ENCODE measurements at regions not wholly inside any gene's neighbourhood (a gene's known extent, or its start where the extent isn't known, plus 50 kb on each side); places are given as distances from the start of the nearest gene placed in this dataset.

DNA sequence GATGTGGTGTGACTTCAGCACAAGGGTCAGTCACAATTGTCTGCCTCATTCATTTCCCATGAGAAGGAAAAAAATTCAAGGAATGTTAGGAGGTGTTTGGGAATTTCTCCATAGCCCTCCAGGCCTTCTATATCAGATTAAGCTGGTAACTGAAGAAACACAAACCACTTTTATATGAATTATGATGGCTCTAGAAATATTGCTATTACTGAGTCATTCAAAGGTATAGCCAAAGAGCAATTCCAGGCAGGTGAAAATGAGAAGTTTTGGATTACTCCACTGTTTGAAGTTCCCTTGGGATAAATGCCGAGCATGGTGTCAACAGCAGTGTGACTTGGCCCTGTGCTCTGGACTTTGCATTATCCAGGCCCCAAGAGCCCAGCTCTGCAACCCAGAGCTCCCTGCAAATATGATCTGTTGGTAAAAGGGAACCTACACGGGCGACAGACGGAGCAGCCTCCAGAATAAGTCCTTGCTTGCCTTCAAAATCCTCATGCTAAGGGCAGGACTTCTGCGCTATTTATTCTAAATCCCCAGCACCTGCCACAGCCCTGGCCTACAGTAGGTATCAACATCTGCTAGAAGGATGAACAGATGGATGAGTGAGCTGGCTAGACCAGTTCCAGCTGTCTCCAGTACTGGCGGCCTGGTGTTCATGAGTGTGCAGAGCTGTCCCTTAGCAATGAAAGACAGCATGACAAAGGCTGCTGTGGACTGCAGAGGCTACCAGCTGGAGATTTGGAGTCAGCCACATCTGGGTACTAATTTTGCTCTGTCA is 67.5 kb upstream of the ZBED5 start:
- no peak for ATAC-seq
- DNase-seq = no peak

DNA sequence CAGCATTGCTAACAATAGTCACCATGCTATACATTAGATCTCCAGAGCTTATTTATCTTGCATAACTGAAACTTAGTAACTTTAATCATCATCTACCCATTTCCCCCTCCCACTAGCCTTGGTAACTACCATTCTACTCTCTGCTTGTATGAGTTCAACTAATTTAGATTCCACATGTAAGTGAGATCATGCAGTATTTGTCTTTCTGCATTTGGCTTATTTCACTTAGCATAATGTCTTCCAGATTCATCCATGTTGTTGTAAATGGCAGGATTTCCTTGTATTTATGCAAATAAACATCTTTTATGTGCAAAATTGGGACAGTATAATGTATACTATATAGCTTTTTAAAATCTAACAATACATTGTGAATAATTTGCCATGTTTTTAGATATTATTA is 66.0 kb upstream of the ZBED5 start:
- ATAC-seq (no peak), DNase-seq (no peak)

DNA sequence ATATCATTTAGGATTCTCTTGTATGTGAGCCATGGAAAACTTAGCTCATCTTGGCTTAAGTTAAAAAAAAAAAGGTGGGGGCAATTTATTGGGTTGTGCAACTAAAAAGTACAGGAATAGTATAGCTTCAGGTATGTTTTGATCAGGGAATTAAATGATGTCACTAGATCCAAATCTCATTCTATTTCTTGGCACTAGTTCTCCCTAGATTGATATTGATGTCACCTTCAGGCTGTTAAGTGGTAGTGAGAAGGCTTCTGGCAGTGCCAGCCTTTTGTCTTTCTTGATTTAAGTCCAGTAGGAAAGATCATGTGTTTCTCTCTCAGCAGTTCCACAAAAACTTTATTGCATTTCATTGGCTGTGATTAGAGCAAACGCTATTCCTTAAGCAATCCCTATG is 65.0 kb upstream of the ZBED5 start:
- ATAC-seq (no peak), DNase-seq (no peak)

DNA sequence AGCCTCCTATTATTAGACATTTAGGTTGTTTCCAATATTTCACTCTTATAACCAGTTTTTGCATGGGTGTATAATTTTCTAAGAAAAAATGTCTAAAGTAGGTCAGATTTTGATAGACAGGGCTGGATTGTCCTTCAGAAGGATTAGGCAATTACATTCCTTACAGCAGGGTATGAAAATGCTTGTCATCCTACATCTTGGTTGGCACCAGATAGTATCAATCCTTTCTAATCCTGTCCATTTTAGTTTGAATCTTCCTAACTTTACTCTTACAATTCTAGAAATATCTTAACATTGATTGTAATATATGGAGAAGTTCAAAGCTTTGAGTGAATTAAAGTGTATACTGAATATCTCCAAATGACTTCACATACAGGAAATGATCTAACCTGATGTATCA is 63.0 kb upstream of the ZBED5 start:
- ATAC-seq = no peak

DNA sequence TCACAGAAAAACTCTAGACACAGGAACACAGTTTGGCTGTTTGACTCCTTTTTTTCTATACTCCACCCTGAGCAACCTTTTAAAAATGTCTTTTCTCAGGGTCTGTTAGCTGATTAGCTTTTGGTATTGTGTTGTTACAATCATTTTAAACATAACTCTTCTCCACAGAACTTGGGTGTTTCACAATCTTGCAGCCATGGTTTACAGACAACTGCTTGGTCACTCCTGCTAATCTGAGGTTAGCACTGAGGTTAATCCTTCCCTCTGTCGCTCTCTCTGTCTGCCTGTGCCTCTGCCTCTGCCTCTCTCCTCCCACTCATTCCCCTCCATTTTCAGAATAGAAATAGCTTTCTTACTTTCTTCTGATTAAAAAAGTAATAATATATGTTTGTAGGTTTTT is 62.4 kb upstream of the ZBED5 start:
- DNase-seq (no peak), ATAC-seq (no peak)

More for the DNA sequence above, 63.0 kb upstream of the ZBED5 start:
- no peak for DNase-seq

DNA sequence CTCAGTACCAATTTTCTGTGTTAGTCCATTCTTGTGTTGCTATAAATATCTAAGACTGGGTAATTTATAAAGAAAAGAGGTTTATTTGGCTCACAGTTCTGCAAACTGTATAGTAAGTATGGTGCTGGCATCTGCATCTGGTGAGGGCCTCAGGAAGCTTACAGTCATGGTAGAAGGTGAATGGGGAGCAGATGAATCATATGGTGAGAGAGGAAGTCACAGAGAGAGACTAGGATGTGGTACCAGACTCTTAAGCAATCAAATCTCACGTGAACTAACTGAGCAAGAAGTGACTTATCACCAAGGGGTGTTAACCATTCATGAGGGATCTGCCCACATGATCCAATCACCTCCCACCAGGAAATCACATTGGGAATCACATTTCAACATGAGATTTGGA is 60.8 kb upstream of the ZBED5 start:
- ATAC-seq (no peak), DNase-seq (no peak)

DNA sequence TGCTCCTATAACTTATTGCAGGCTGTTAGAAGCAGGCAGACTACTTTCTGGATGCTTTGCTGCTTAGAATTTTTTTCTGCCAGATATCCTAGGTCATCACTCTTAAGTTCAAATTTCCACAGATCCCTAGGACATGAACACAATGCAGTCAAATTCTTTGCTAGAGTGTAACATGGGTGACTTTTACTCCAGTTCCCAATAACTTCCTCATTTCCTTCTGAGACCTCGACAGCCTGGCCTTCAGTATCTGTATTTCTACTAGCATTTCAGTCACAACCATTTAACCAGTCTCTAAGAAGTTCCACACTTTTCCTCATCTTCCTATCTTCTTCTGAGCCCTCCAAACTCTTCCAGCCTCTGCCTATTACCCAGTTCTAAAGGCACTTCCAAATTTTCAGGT is 60.4 kb upstream of the ZBED5 start:
- ATAC-seq (no peak), DNase-seq (no peak)

DNA sequence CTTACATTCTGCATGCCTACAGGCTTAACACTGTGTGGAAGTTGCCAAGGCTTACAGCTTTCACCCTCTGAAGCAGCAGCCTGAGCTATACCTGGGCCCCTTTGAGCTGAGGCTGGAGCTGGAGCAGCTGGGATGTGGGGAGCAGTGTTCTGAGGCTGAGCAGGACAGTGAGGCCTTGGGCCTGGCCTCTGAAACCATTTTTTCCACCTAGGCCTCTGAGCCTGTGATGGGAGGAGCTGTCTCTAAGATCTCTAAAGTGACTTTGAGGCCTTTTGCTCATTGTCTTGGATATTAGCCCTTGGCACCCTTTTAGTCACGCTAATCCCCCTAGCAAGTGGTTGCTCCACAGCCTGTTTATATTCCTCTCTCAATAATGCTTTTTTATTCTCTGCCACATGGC is 59.9 kb upstream of the ZBED5 start:
- DNase-seq (no peak), ATAC-seq (no peak)

DNA sequence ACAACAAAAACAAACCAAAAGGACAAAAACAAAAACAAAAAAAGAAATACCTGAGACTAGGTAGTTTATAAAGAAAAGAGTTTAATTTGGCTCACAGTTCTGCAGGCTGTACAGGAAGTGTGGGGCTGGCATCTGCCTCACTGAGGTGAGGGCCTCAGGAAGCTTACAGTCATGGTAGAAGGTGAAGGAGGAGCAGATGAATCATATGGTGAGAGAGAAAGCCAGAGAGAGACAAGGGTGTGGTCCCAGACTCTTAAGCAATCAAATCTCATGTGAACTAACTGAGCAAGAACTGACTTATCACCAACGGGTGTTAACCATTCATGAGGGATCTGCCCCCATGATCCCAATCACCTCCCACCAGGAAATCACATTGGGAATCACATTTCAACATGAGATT is 58.8 kb upstream of the ZBED5 start:
- ATAC-seq (no peak), DNase-seq (no peak)

DNA sequence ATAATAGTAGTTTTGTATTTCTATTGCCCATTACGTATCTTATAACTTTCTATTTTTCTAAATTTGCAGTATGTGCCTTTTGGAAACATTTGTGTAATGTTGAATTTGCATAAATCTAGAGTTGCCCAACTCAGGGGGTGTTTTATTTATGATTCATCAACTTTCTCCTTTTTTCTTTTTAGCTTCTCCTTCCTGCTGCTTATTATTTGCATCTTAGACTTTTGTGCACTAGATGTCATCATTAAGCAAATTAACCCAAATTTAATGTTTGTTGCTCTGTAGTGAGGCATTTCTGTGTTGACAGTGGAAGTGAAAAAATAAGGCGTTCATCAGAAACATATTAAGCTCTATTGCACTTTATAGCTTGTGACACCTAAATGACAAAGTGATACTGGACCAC is 56.2 kb upstream of the ZBED5 start:
- DNase-seq (no peak), ATAC-seq (no peak)

DNA sequence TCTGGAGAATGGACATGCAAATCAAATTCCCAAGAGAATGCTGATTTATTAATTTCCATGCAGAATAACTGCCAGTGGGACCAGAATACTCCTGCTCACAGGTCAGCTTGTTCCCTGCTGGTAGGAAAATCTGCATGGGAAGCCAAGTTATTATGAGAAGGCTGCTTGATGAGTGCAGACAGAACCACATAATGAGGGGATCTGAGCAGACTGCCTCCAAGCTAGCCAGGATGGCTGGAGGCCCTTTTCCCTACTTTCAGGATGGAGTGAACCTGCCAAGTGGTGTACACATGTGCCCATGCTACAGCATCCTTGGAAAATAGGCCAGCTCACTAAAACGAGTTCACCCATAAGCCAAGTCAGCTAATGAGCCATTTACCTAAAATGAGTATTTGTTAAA is 55.2 kb upstream of the ZBED5 start:
- no peak for DNase-seq

DNA sequence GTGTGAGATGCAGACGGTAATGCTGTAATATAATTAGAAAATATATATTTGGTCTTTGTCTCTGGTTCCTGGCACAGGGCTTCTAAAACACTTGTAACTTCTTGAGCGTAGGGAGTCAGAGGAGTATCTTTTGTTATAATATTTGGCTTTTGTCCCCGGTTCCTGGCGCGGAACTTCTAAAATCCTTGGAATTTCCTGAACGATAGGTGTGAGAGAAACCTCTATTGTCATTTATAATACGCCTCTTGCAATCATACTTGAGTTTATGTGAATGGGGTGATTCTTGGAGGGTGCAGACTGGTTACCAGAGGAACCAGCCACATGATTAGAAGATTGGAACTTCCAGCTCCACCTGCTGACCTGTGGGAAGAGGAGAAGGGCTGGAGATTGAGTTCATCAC is 54.1 kb upstream of the ZBED5 start:
- no peak for ATAC-seq

More for the DNA sequence above, 55.2 kb upstream of the ZBED5 start:
- no peak for ATAC-seq

DNA sequence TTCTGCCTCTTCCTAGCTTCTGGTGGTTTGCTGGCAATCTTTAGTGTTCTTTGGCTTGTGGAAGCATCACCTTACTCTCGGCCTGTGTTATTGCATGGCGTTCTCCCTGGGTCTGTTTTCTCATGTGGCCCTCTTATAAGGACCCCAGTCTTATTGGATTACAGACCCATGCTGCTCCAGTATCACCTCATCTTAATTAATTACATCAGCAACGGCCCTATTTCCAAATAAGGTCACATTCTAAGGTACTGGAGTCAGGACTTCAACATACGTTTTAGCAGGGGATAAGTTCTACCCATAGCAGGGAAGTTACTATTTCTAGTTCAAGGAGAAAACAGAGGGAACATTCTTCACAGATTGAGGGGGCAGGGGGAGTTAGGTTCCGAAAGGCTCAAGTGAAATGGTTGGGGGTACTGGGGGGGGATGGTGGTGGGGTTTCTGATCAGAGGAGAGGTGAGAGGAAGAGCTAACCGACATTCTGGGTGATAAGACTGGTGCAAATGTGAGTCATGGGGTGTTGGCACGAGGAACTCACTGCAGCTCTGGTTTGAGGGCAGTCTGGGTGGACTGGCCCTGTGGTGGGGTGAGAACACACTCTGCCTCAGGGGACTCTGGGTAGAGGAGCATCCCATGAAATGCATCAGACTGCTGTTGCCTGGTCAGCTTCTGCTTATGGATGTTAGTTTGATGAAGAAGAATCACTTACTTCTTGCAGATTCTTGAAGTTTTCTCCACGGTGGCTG is 51.5 kb upstream of the ZBED5 start:
- DNase-seq (no peak), ATAC-seq (no peak)

More for the DNA sequence above, 54.1 kb upstream of the ZBED5 start:
- no peak for DNase-seq

DNA sequence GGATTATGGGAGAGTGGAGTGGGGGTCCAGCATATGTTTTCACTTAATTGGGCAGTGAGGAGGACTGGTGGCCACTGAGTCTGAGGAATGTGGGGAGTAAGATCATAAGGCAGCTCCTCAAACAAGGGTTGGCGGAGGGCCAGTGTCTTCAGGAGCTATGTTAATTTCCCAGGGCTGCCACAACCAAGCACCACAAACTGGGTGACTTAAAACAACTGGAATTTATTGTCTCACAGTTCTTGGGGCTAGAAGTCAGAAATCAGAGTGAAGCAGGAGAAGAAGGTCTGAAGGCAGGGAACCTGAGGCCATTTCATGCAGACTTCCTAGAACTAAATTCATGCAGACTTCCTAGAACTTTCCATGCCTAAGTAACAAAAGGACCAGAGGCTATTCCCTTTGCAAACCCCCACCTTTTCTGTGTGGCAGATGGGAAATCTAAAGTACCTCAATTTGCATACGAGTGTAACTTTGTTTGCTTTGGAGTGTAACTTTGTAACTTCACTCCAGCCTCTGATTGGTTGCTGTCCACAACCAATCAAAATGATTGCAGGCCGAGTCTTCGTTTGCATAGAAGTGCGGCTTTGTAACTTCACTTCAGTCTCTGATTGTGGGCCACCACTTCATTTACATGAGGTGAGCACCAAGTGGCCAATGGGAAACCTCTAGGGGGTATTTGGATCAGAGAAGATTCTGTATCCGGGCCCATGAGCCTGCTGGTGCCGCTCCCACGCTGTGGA is 50.5 kb upstream of the ZBED5 start:
- ATAC-seq = no peak
- DNase-seq = no peak

All from stimulated activated naive CD8-positive, alpha-beta T cell treated with anti-CD3 and anti-CD28 coated beads, Interleukin-15, Interleukin-2, amounts not matched to agents 100 U/mL and 50 U/mL, for 24 hours (primary cell).